ENCODE measurements at regions not wholly inside any gene's neighbourhood (a gene's known extent, or its start where the extent isn't known, plus 50 kb on each side); places are given as distances from the start of the nearest gene placed in this dataset.

GRCh38 chr9:105971986-105972385 lies 277.6 kb downstream of the TMEM38B start:
- Mint-ChIP-seq H3K36me3 (no peaks in the 10 kb centered on the region), H3K27me3 (peaks cover 0 to 8% (median 0%) of the 10 kb centered on the region in 5 donors), H3K4me3 (no peak overlapping the region), H3K27ac (no peak overlapping the region), H3K4me1 (no peaks in the 10 kb centered on the region), H3K9me3 (peaks cover 0 to 6% (median 0%) of the 10 kb centered on the region in 11 donors)
- intact Hi-C loops (cut with micrococcal nuclease), result no loop called here
- no peaks in the 10 kb centered on the region for H3K9me3 ChIP-seq (ENCODE audit: control insufficient read depth in 2 of 3, low read length in 3 of 3)
- no peak for DNase-seq
- H3K36me3 ChIP-seq (ENCODE audit: control insufficient read depth in 2 of 3, insufficient read depth in 3 of 3, low read length in 3 of 3), result no peaks in the 10 kb centered on the region
- H3K27ac ChIP-seq (ENCODE audit: low read depth, low read length), result no peak overlapping the region
- ChIA-PET POLR2A (no interaction called here), CTCF (no interaction called here)
- H3K4me3 ChIP-seq (ENCODE audit: low read length), result no peak overlapping the region
- no peaks in the 10 kb centered on the region for H3K4me1 ChIP-seq (ENCODE audit: control insufficient read depth in 2 of 2, insufficient read depth in 2 of 2, low read length in 2 of 2)
- H3K27me3 ChIP-seq (ENCODE audit: control insufficient read depth in 2 of 2, insufficient read depth in 2 of 2, low read length in 2 of 2), result no peaks in the 10 kb centered on the region
- ATAC-seq, result no peak

GRCh38 chr9:105972466-105973204 lies 278.3 kb downstream of the TMEM38B start:
- H3K4me3 Mint-ChIP-seq, result no peak overlapping the region
- H3K27ac Mint-ChIP-seq, result no peak overlapping the region
- Histone ChIP-seq H3K4me3 (ENCODE audit: low read length) (no peak overlapping the region), H3K36me3 (ENCODE audit: control insufficient read depth in 2 of 3, insufficient read depth in 3 of 3, low read length in 3 of 3) (no peaks in the 10 kb centered on the region), H3K27me3 (ENCODE audit: control insufficient read depth in 2 of 2, insufficient read depth in 2 of 2, low read length in 2 of 2) (no peaks in the 10 kb centered on the region), H3K9me3 (ENCODE audit: control insufficient read depth in 2 of 3, low read length in 3 of 3) (no peaks in the 10 kb centered on the region), H3K27ac (ENCODE audit: low read depth, low read length) (no peak overlapping the region), H3K4me1 (ENCODE audit: control insufficient read depth in 2 of 2, insufficient read depth in 2 of 2, low read length in 2 of 2) (no peaks in the 10 kb centered on the region)
- H3K27me3 Mint-ChIP-seq, result peaks cover 0 to 8% (median 0%) of the 10 kb centered on the region in 5 donors
- ChIA-PET CTCF (no interaction called here), POLR2A (no interaction called here)
- no peaks in the 10 kb centered on the region for H3K4me1 Mint-ChIP-seq
- DNase-seq (no peak), ATAC-seq (no peak)
- no peaks in the 10 kb centered on the region for H3K36me3 Mint-ChIP-seq
- intact Hi-C loops (cut with micrococcal nuclease), result no loop called here
- H3K9me3 Mint-ChIP-seq, result peaks cover 0 to 6% (median 0%) of the 10 kb centered on the region in 11 donors

GRCh38 chr9:105973951-105974351 lies 279.6 kb downstream of the TMEM38B start:
- DNase-seq (no peak), ATAC-seq (no peak)
- Mint-ChIP-seq H3K36me3 (no peaks in the 10 kb centered on the region), H3K4me1 (no peaks in the 10 kb centered on the region), H3K9me3 (peaks cover 0 to 6% (median 0%) of the 10 kb centered on the region in 11 donors), H3K27me3 (peaks cover 0 to 8% (median 0%) of the 10 kb centered on the region in 5 donors), H3K27ac (no peak overlapping the region), H3K4me3 (no peak overlapping the region)
- CTCF ChIA-PET, result no interaction called here
- Histone ChIP-seq H3K27me3 (ENCODE audit: control insufficient read depth in 2 of 2, insufficient read depth in 2 of 2, low read length in 2 of 2) (no peaks in the 10 kb centered on the region), H3K9me3 (ENCODE audit: control insufficient read depth in 2 of 3, low read length in 3 of 3) (no peaks in the 10 kb centered on the region), H3K4me1 (ENCODE audit: control insufficient read depth in 2 of 2, insufficient read depth in 2 of 2, low read length in 2 of 2) (no peaks in the 10 kb centered on the region), H3K4me3 (ENCODE audit: low read length) (no peak overlapping the region), H3K36me3 (ENCODE audit: control insufficient read depth in 2 of 3, insufficient read depth in 3 of 3, low read length in 3 of 3) (no peaks in the 10 kb centered on the region), H3K27ac (ENCODE audit: low read depth, low read length) (no peak overlapping the region)
- POLR2A ChIA-PET, result no interaction called here
- intact Hi-C loops (cut with micrococcal nuclease), result no loop called here

GRCh38 chr9:105975886-105976645 lies 281.7 kb downstream of the TMEM38B start:
- H3K9me3 Mint-ChIP-seq, result peaks cover 0 to 6% (median 0%) of the 10 kb centered on the region in 11 donors
- no peak for ATAC-seq
- no peaks in the 10 kb centered on the region for H3K4me1 ChIP-seq (ENCODE audit: control insufficient read depth in 2 of 2, insufficient read depth in 2 of 2, low read length in 2 of 2)
- intact Hi-C loops (cut with micrococcal nuclease), result no loop called here
- H3K27ac ChIP-seq (ENCODE audit: low read depth, low read length), result no peak overlapping the region
- DNase-seq, result no peak
- no peak overlapping the region for H3K27ac Mint-ChIP-seq
- peaks cover 0 to 8% (median 0%) of the 10 kb centered on the region in 5 donors for H3K27me3 Mint-ChIP-seq
- no peaks in the 10 kb centered on the region for H3K9me3 ChIP-seq (ENCODE audit: control insufficient read depth in 2 of 3, low read length in 3 of 3)
- H3K4me3 Mint-ChIP-seq, result no peak overlapping the region
- H3K27me3 ChIP-seq (ENCODE audit: control insufficient read depth in 2 of 2, insufficient read depth in 2 of 2, low read length in 2 of 2), result no peaks in the 10 kb centered on the region
- H3K36me3 Mint-ChIP-seq, result no peaks in the 10 kb centered on the region
- POLR2A ChIA-PET, result no interaction called here
- CTCF ChIA-PET, result no interaction called here
- no peaks in the 10 kb centered on the region for H3K36me3 ChIP-seq (ENCODE audit: control insufficient read depth in 2 of 3, insufficient read depth in 3 of 3, low read length in 3 of 3)
- no peaks in the 10 kb centered on the region for H3K4me1 Mint-ChIP-seq
- H3K4me3 ChIP-seq (ENCODE audit: low read length), result no peak overlapping the region

GRCh38 chr9:105978336-105978735 lies 284.0 kb downstream of the TMEM38B start:
- no peaks in the 10 kb centered on the region for H3K9me3 ChIP-seq (ENCODE audit: control insufficient read depth in 2 of 3, low read length in 3 of 3)
- H3K9me3 Mint-ChIP-seq, result peaks cover 0 to 6% (median 0%) of the 10 kb centered on the region in 11 donors
- ATAC-seq, result no peak
- ChIA-PET CTCF (no interaction called here), POLR2A (no interaction called here)
- peaks cover 0 to 1% (median 0%) of the 10 kb centered on the region in 5 donors for H3K27me3 Mint-ChIP-seq
- no peaks in the 10 kb centered on the region for H3K36me3 Mint-ChIP-seq
- H3K4me3 ChIP-seq (ENCODE audit: low read length), result no peak overlapping the region
- intact Hi-C loops (cut with micrococcal nuclease), result no loop called here
- H3K27ac Mint-ChIP-seq, result no peak overlapping the region
- DNase-seq, result no peak
- H3K27ac ChIP-seq (ENCODE audit: low read depth, low read length), result no peak overlapping the region
- H3K4me1 ChIP-seq (ENCODE audit: control insufficient read depth in 2 of 2, insufficient read depth in 2 of 2, low read length in 2 of 2), result no peaks in the 10 kb centered on the region
- no peaks in the 10 kb centered on the region for H3K27me3 ChIP-seq (ENCODE audit: control insufficient read depth in 2 of 2, insufficient read depth in 2 of 2, low read length in 2 of 2)
- no peak overlapping the region for H3K4me3 Mint-ChIP-seq
- no peaks in the 10 kb centered on the region for H3K4me1 Mint-ChIP-seq
- H3K36me3 ChIP-seq (ENCODE audit: control insufficient read depth in 2 of 3, insufficient read depth in 3 of 3, low read length in 3 of 3), result no peaks in the 10 kb centered on the region

GRCh38 chr9:105978826-105979225 lies 284.5 kb downstream of the TMEM38B start:
- Histone ChIP-seq H3K27me3 (ENCODE audit: control insufficient read depth in 2 of 2, insufficient read depth in 2 of 2, low read length in 2 of 2) (no peaks in the 10 kb centered on the region), H3K27ac (ENCODE audit: low read depth, low read length) (no peak overlapping the region), H3K36me3 (ENCODE audit: control insufficient read depth in 2 of 3, insufficient read depth in 3 of 3, low read length in 3 of 3) (no peaks in the 10 kb centered on the region), H3K9me3 (ENCODE audit: control insufficient read depth in 2 of 3, low read length in 3 of 3) (no peaks in the 10 kb centered on the region), H3K4me3 (ENCODE audit: low read length) (no peak overlapping the region), H3K4me1 (ENCODE audit: control insufficient read depth in 2 of 2, insufficient read depth in 2 of 2, low read length in 2 of 2) (no peaks in the 10 kb centered on the region)
- no peak for DNase-seq
- H3K9me3 Mint-ChIP-seq, result peaks cover 0 to 6% (median 0%) of the 10 kb centered on the region in 11 donors
- peaks cover 0 to under 1% (median 0%) of the 10 kb centered on the region in 5 donors for H3K27me3 Mint-ChIP-seq
- no peak overlapping the region for H3K27ac Mint-ChIP-seq
- ChIA-PET POLR2A (no interaction called here), CTCF (interaction anchor here (0.5 kb wide), 1 partner anchor 26 kb away, joined by 3 read pairs; no protein-coding TSS in a partner anchor)
- intact Hi-C loops (cut with micrococcal nuclease), result no loop called here
- no peaks in the 10 kb centered on the region for H3K4me1 Mint-ChIP-seq
- no peaks in the 10 kb centered on the region for H3K36me3 Mint-ChIP-seq
- ATAC-seq, result no peak
- no peak overlapping the region for H3K4me3 Mint-ChIP-seq

Data from naive thymus-derived CD4-positive, alpha-beta T cell (primary cell).